ENCODE measurements at regions not wholly inside any gene's neighbourhood (a gene's known extent, or its start where the extent isn't known, plus 50 kb on each side); places are given as distances from the start of the nearest gene placed in this dataset.

- Histone ChIP-seq H3K27me3 (ENCODE audit: control insufficient read depth, insufficient read depth, low read length) (no peaks in the 10 kb centered on the region), H3K9me3 (ENCODE audit: control insufficient read depth, low read depth, low read length) (no peaks in the 10 kb centered on the region), H3K4me1 (ENCODE audit: control insufficient read depth, insufficient read depth, low read length) (no peaks in the 10 kb centered on the region), H3K4me3 (ENCODE audit: low read length) (no peak overlapping the region), H3K36me3 (ENCODE audit: control insufficient read depth, insufficient read depth, low read length) (no peaks in the 10 kb centered on the region), H3K27ac (ENCODE audit: low read length) (no peak overlapping the region)
- WGBS (ENCODE audit: insufficient coverage, low lambda C conversion rate), result 80% methylated on average over 2 of the region's 4 CpGs
- DNase-seq, result no peak
These were observed 619.4 kb upstream of the TMPRSS15 start for GRCh38 chr21:19022978-19023377.

GRCh38 chr21:19026911-19027310 lies 623.3 kb upstream of the TMPRSS15 start:
- Histone ChIP-seq H3K9me3 (ENCODE audit: control insufficient read depth, low read depth, low read length) (no peaks in the 10 kb centered on the region), H3K27me3 (ENCODE audit: control insufficient read depth, insufficient read depth, low read length) (no peaks in the 10 kb centered on the region), H3K27ac (ENCODE audit: low read length) (no peak overlapping the region), H3K4me1 (ENCODE audit: control insufficient read depth, insufficient read depth, low read length) (no peaks in the 10 kb centered on the region), H3K36me3 (ENCODE audit: control insufficient read depth, insufficient read depth, low read length) (no peaks in the 10 kb centered on the region), H3K4me3 (ENCODE audit: low read length) (no peak overlapping the region)
- DNase-seq, result no peak

- Histone ChIP-seq H3K4me3 (ENCODE audit: low read length) (no peak overlapping the region), H3K27ac (ENCODE audit: low read length) (no peak overlapping the region), H3K9me3 (ENCODE audit: control insufficient read depth, low read depth, low read length) (no peaks in the 10 kb centered on the region), H3K36me3 (ENCODE audit: control insufficient read depth, insufficient read depth, low read length) (no peaks in the 10 kb centered on the region), H3K27me3 (ENCODE audit: control insufficient read depth, insufficient read depth, low read length) (no peaks in the 10 kb centered on the region), H3K4me1 (ENCODE audit: control insufficient read depth, insufficient read depth, low read length) (no peaks in the 10 kb centered on the region)
- 80% methylated on average over 2 of the region's 2 CpGs for WGBS (ENCODE audit: insufficient coverage, low lambda C conversion rate)
- no peak for DNase-seq
These were observed 626.2 kb upstream of the TMPRSS15 start for GRCh38 chr21:19029816-19030215.

GRCh38 chr21:19031953-19032352 lies 628.4 kb upstream of the TMPRSS15 start:
- H3K4me1 ChIP-seq (ENCODE audit: control insufficient read depth, insufficient read depth, low read length), result no peaks in the 10 kb centered on the region
- no peak for DNase-seq
- no peaks in the 10 kb centered on the region for H3K9me3 ChIP-seq (ENCODE audit: control insufficient read depth, low read depth, low read length)
- no peaks in the 10 kb centered on the region for H3K27me3 ChIP-seq (ENCODE audit: control insufficient read depth, insufficient read depth, low read length)
- H3K4me3 ChIP-seq (ENCODE audit: low read length), result no peak overlapping the region
- H3K27ac ChIP-seq (ENCODE audit: low read length), result no peak overlapping the region
- H3K36me3 ChIP-seq (ENCODE audit: control insufficient read depth, insufficient read depth, low read length), result no peaks in the 10 kb centered on the region
- WGBS (ENCODE audit: insufficient coverage, low lambda C conversion rate), result no CpG with 5 or more reads among the region's 1 CpG

GRCh38 chr21:19034041-19034440 lies 630.5 kb upstream of the TMPRSS15 start:
- Histone ChIP-seq H3K36me3 (ENCODE audit: control insufficient read depth, insufficient read depth, low read length) (no peaks in the 10 kb centered on the region), H3K27me3 (ENCODE audit: control insufficient read depth, insufficient read depth, low read length) (no peaks in the 10 kb centered on the region), H3K4me3 (ENCODE audit: low read length) (no peak overlapping the region), H3K4me1 (ENCODE audit: control insufficient read depth, insufficient read depth, low read length) (no peaks in the 10 kb centered on the region), H3K27ac (ENCODE audit: low read length) (no peak overlapping the region), H3K9me3 (ENCODE audit: control insufficient read depth, low read depth, low read length) (no peaks in the 10 kb centered on the region)
- DNase-seq, result no peak
- WGBS (ENCODE audit: insufficient coverage, low lambda C conversion rate), result 100% methylated on average over 2 of the region's 4 CpGs

- no peaks in the 10 kb centered on the region for H3K36me3 ChIP-seq (ENCODE audit: control insufficient read depth, insufficient read depth, low read length)
- no peaks in the 10 kb centered on the region for H3K27me3 ChIP-seq (ENCODE audit: control insufficient read depth, insufficient read depth, low read length)
- WGBS (ENCODE audit: insufficient coverage, low lambda C conversion rate), result 100% methylated on average over 1 of the region's 2 CpGs
- H3K4me1 ChIP-seq (ENCODE audit: control insufficient read depth, insufficient read depth, low read length), result no peaks in the 10 kb centered on the region
- H3K9me3 ChIP-seq (ENCODE audit: control insufficient read depth, low read depth, low read length), result no peaks in the 10 kb centered on the region
- DNase-seq, result no peak
- no peak overlapping the region for H3K27ac ChIP-seq (ENCODE audit: low read length)
- H3K4me3 ChIP-seq (ENCODE audit: low read length), result no peak overlapping the region
These were observed 631.0 kb upstream of the TMPRSS15 start for GRCh38 chr21:19034560-19034959.

GRCh38 chr21:19045876-19046275 lies 642.3 kb upstream of the TMPRSS15 start:
- DNase-seq, result no peak
- H3K9me3 ChIP-seq (ENCODE audit: control insufficient read depth, low read depth, low read length), result no peaks in the 10 kb centered on the region
- no peaks in the 10 kb centered on the region for H3K27me3 ChIP-seq (ENCODE audit: control insufficient read depth, insufficient read depth, low read length)
- H3K27ac ChIP-seq (ENCODE audit: low read length), result no peak overlapping the region
- H3K4me1 ChIP-seq (ENCODE audit: control insufficient read depth, insufficient read depth, low read length), result peaks cover 11% of the 10 kb centered on the region
- no peaks in the 10 kb centered on the region for H3K36me3 ChIP-seq (ENCODE audit: control insufficient read depth, insufficient read depth, low read length)
- WGBS (ENCODE audit: insufficient coverage, low lambda C conversion rate), result no CpG with 5 or more reads among the region's 2 CpGs
- H3K4me3 ChIP-seq (ENCODE audit: low read length), result no peak overlapping the region

GRCh38 chr21:19048098-19048672 lies 644.6 kb upstream of the TMPRSS15 start:
- Histone ChIP-seq H3K9me3 (ENCODE audit: control insufficient read depth, low read depth, low read length) (no peaks in the 10 kb centered on the region), H3K36me3 (ENCODE audit: control insufficient read depth, insufficient read depth, low read length) (no peaks in the 10 kb centered on the region), H3K4me1 (ENCODE audit: control insufficient read depth, insufficient read depth, low read length) (peaks cover 11% of the 10 kb centered on the region), H3K4me3 (ENCODE audit: low read length) (no peak overlapping the region), H3K27me3 (ENCODE audit: control insufficient read depth, insufficient read depth, low read length) (no peaks in the 10 kb centered on the region), H3K27ac (ENCODE audit: low read length) (peak overlapping the region; percentile 74)
- 29% methylated on average over 2 of the region's 4 CpGs for WGBS (ENCODE audit: insufficient coverage, low lambda C conversion rate)
- peak; percentile 83 to 94 for DNase-seq

GRCh38 chr21:19049567-19049966 lies 646.0 kb upstream of the TMPRSS15 start:
- Histone ChIP-seq H3K27me3 (ENCODE audit: control insufficient read depth, insufficient read depth, low read length) (no peaks in the 10 kb centered on the region), H3K9me3 (ENCODE audit: control insufficient read depth, low read depth, low read length) (no peaks in the 10 kb centered on the region), H3K36me3 (ENCODE audit: control insufficient read depth, insufficient read depth, low read length) (no peaks in the 10 kb centered on the region), H3K27ac (ENCODE audit: low read length) (no peak overlapping the region), H3K4me3 (ENCODE audit: low read length) (no peak overlapping the region), H3K4me1 (ENCODE audit: control insufficient read depth, insufficient read depth, low read length) (peaks cover 11% of the 10 kb centered on the region)
- 89% methylated on average over 2 of the region's 4 CpGs for WGBS (ENCODE audit: insufficient coverage, low lambda C conversion rate)
- peak in 1 of 2 donors; percentile 9 for DNase-seq

GRCh38 chr21:19065164-19065563 lies 661.6 kb upstream of the TMPRSS15 start:
- no peak overlapping the region for H3K4me3 ChIP-seq (ENCODE audit: low read length)
- DNase-seq, result no peak
- no peaks in the 10 kb centered on the region for H3K27me3 ChIP-seq (ENCODE audit: control insufficient read depth, insufficient read depth, low read length)
- WGBS (ENCODE audit: insufficient coverage, low lambda C conversion rate), result no CpG with 5 or more reads among the region's 8 CpGs
- H3K36me3 ChIP-seq (ENCODE audit: control insufficient read depth, insufficient read depth, low read length), result no peaks in the 10 kb centered on the region
- H3K9me3 ChIP-seq (ENCODE audit: control insufficient read depth, low read depth, low read length), result peaks cover 7% of the 10 kb centered on the region
- no peaks in the 10 kb centered on the region for H3K4me1 ChIP-seq (ENCODE audit: control insufficient read depth, insufficient read depth, low read length)
- H3K27ac ChIP-seq (ENCODE audit: low read length), result no peak overlapping the region

GRCh38 chr21:19076031-19076430 lies 672.4 kb upstream of the TMPRSS15 start:
- H3K36me3 ChIP-seq (ENCODE audit: control insufficient read depth, insufficient read depth, low read length), result no peaks in the 10 kb centered on the region
- DNase-seq, result no peak
- H3K27ac ChIP-seq (ENCODE audit: low read length), result no peak overlapping the region
- no peak overlapping the region for H3K4me3 ChIP-seq (ENCODE audit: low read length)
- WGBS (ENCODE audit: insufficient coverage, low lambda C conversion rate), result 100% methylated on average over 1 of the region's 1 CpG
- H3K27me3 ChIP-seq (ENCODE audit: control insufficient read depth, insufficient read depth, low read length), result no peaks in the 10 kb centered on the region
- no peaks in the 10 kb centered on the region for H3K9me3 ChIP-seq (ENCODE audit: control insufficient read depth, low read depth, low read length)
- no peaks in the 10 kb centered on the region for H3K4me1 ChIP-seq (ENCODE audit: control insufficient read depth, insufficient read depth, low read length)
